K562 (cell line): ENCODE measurements at regions not wholly inside any gene's neighbourhood (a gene's known extent, or its start where the extent isn't known, plus 50 kb on each side); places are given as distances from the start of the nearest gene placed in this dataset.

ENCODE experiments used
- GATAD2B ChIP-seq: fragments of 450-650 bp; IDR thresholded peaks from 2 replicates; pipeline ENCODE4 v1.6.1; 2017; ENCODE audit warnings: mild to moderate bottlenecking, borderline replicate concordance
- MLLT1 ChIP-seq, 2 experiments: fragments of 450-650 bp; IDR thresholded peaks; 2 replicates each; pipeline ENCODE4 v1.6.1; 2016
- RBM34 ChIP-seq: fragments of 200-400 bp; formaldehyde crosslinking; IDR thresholded peaks from 2 replicates; pipeline ENCODE4 v1.6.1; 2018; ENCODE audit warnings: low read length, borderline replicate concordance; ENCODE audit not compliant: insufficient read depth
- TF ChIP-seq, protein P1 (sequence below): fragments of 450-650 bp; IDR thresholded peaks from 2 replicates; pipeline ENCODE4 v1.6.1; 2016; ENCODE audit warnings: mild to moderate bottlenecking, moderate library complexity
- TF ChIP-seq, protein P2 (sequence below): fragments of 450-650 bp; IDR thresholded peaks from 2 replicates; pipeline ENCODE4 v1.6.1; 2016

- TF ChIP-seq, protein P1, sequence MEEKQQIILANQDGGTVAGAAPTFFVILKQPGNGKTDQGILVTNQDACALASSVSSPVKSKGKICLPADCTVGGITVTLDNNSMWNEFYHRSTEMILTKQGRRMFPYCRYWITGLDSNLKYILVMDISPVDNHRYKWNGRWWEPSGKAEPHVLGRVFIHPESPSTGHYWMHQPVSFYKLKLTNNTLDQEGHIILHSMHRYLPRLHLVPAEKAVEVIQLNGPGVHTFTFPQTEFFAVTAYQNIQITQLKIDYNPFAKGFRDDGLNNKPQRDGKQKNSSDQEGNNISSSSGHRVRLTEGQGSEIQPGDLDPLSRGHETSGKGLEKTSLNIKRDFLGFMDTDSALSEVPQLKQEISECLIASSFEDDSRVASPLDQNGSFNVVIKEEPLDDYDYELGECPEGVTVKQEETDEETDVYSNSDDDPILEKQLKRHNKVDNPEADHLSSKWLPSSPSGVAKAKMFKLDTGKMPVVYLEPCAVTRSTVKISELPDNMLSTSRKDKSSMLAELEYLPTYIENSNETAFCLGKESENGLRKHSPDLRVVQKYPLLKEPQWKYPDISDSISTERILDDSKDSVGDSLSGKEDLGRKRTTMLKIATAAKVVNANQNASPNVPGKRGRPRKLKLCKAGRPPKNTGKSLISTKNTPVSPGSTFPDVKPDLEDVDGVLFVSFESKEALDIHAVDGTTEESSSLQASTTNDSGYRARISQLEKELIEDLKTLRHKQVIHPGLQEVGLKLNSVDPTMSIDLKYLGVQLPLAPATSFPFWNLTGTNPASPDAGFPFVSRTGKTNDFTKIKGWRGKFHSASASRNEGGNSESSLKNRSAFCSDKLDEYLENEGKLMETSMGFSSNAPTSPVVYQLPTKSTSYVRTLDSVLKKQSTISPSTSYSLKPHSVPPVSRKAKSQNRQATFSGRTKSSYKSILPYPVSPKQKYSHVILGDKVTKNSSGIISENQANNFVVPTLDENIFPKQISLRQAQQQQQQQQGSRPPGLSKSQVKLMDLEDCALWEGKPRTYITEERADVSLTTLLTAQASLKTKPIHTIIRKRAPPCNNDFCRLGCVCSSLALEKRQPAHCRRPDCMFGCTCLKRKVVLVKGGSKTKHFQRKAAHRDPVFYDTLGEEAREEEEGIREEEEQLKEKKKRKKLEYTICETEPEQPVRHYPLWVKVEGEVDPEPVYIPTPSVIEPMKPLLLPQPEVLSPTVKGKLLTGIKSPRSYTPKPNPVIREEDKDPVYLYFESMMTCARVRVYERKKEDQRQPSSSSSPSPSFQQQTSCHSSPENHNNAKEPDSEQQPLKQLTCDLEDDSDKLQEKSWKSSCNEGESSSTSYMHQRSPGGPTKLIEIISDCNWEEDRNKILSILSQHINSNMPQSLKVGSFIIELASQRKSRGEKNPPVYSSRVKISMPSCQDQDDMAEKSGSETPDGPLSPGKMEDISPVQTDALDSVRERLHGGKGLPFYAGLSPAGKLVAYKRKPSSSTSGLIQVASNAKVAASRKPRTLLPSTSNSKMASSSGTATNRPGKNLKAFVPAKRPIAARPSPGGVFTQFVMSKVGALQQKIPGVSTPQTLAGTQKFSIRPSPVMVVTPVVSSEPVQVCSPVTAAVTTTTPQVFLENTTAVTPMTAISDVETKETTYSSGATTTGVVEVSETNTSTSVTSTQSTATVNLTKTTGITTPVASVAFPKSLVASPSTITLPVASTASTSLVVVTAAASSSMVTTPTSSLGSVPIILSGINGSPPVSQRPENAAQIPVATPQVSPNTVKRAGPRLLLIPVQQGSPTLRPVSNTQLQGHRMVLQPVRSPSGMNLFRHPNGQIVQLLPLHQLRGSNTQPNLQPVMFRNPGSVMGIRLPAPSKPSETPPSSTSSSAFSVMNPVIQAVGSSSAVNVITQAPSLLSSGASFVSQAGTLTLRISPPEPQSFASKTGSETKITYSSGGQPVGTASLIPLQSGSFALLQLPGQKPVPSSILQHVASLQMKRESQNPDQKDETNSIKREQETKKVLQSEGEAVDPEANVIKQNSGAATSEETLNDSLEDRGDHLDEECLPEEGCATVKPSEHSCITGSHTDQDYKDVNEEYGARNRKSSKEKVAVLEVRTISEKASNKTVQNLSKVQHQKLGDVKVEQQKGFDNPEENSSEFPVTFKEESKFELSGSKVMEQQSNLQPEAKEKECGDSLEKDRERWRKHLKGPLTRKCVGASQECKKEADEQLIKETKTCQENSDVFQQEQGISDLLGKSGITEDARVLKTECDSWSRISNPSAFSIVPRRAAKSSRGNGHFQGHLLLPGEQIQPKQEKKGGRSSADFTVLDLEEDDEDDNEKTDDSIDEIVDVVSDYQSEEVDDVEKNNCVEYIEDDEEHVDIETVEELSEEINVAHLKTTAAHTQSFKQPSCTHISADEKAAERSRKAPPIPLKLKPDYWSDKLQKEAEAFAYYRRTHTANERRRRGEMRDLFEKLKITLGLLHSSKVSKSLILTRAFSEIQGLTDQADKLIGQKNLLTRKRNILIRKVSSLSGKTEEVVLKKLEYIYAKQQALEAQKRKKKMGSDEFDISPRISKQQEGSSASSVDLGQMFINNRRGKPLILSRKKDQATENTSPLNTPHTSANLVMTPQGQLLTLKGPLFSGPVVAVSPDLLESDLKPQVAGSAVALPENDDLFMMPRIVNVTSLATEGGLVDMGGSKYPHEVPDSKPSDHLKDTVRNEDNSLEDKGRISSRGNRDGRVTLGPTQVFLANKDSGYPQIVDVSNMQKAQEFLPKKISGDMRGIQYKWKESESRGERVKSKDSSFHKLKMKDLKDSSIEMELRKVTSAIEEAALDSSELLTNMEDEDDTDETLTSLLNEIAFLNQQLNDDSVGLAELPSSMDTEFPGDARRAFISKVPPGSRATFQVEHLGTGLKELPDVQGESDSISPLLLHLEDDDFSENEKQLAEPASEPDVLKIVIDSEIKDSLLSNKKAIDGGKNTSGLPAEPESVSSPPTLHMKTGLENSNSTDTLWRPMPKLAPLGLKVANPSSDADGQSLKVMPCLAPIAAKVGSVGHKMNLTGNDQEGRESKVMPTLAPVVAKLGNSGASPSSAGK = no peak
- TF ChIP-seq MLLT1 (IDR thresholded peaks at IDR 0.05) = no peak
- TF ChIP-seq RBM34 = no peak
- TF ChIP-seq, protein P2, sequence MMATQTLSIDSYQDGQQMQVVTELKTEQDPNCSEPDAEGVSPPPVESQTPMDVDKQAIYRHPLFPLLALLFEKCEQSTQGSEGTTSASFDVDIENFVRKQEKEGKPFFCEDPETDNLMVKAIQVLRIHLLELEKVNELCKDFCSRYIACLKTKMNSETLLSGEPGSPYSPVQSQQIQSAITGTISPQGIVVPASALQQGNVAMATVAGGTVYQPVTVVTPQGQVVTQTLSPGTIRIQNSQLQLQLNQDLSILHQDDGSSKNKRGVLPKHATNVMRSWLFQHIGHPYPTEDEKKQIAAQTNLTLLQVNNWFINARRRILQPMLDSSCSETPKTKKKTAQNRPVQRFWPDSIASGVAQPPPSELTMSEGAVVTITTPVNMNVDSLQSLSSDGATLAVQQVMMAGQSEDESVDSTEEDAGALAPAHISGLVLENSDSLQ = peak; percentile 72
- TF ChIP-seq GATAD2B = no peak
These were observed 144.9 kb upstream of the SIX2 start (continued) for GRCh38 chr2:45154144-45154543.
